KMS-11 (cell line): ENCODE measurements at regions not wholly inside any gene's neighbourhood (a gene's known extent, or its start where the extent isn't known, plus 50 kb on each side); places are given as distances from the start of the nearest gene placed in this dataset.
A peak's percentile ranks its signal among the peaks of the same experiment; 100 is the strongest.

Source experiments
- H2AFZ ChIP-seq: fragments of 200-600 bp; sonication (generic); 2 replicates; pipeline ENCODE4 v1.6.1; 2016; ENCODE audit warnings: antibody characterized with exemption, mixed run types, low read depth
- H3K27ac ChIP-seq: fragments of 200-600 bp; sonication (generic); 2 replicates; pipeline ENCODE4 v1.6.1; 2016; ENCODE audit warnings: mild to moderate bottlenecking, mixed run types
- H3K27me3 ChIP-seq: fragments of 200-600 bp; sonication (generic); 2 replicates; pipeline ENCODE4 v1.6.1; 2017; ENCODE audit warnings: mild to moderate bottlenecking, low read depth, mixed run types, moderate library complexity; ENCODE audit not compliant: insufficient read depth
- H3K36me3 ChIP-seq: fragments of 200-600 bp; sonication (generic); 2 replicates; pipeline ENCODE4 v1.6.1; 2017; ENCODE audit warnings: mild to moderate bottlenecking, mixed run types; ENCODE audit not compliant: insufficient read depth
- H3K4me1 ChIP-seq: fragments of 200-600 bp; sonication (generic); 2 replicates; pipeline ENCODE4 v1.6.1; 2016; ENCODE audit warnings: mild to moderate bottlenecking, low read depth, mixed run types; ENCODE audit not compliant: poor library complexity, severe bottlenecking
- H3K4me2 ChIP-seq: fragments of 200-600 bp; sonication (generic); 2 replicates; pipeline ENCODE4 v1.7.0; 2016; ENCODE audit warnings: mild to moderate bottlenecking, mixed run types
- H3K4me3 ChIP-seq: fragments of 200-600 bp; sonication (generic); IDR thresholded peaks from 2 replicates; pipeline ENCODE4 v1.6.1; 2017; ENCODE audit warnings: low read depth, low read length, mixed read lengths; ENCODE audit not compliant: insufficient read depth
- H3K79me2 ChIP-seq: fragments of 200-600 bp; sonication (generic); 2 replicates; pipeline ENCODE4 v1.6.1; 2016; ENCODE audit warnings: low read depth, mixed run types; ENCODE audit not compliant: insufficient read depth
- H3K9ac ChIP-seq: fragments of 200-600 bp; sonication (generic); 2 replicates; pipeline ENCODE4 v1.6.1; 2016; ENCODE audit warnings: mild to moderate bottlenecking, mixed run types
- H4K20me1 ChIP-seq: fragments of 200-600 bp; sonication (generic); 2 replicates; pipeline ENCODE4 v1.6.1; 2016; ENCODE audit warnings: mild to moderate bottlenecking, mixed run types; ENCODE audit not compliant: insufficient read depth
- TF ChIP-seq, protein P1 (sequence below): fragments of 200-600 bp; sonication (generic); conservative IDR thresholded peaks from 2 replicates; pipeline ENCODE4 v1.6.1; 2017; ENCODE audit warnings: low read depth, mild to moderate bottlenecking, antibody characterized with exemption, low read length, moderate library complexity, mixed read lengths

DNA sequence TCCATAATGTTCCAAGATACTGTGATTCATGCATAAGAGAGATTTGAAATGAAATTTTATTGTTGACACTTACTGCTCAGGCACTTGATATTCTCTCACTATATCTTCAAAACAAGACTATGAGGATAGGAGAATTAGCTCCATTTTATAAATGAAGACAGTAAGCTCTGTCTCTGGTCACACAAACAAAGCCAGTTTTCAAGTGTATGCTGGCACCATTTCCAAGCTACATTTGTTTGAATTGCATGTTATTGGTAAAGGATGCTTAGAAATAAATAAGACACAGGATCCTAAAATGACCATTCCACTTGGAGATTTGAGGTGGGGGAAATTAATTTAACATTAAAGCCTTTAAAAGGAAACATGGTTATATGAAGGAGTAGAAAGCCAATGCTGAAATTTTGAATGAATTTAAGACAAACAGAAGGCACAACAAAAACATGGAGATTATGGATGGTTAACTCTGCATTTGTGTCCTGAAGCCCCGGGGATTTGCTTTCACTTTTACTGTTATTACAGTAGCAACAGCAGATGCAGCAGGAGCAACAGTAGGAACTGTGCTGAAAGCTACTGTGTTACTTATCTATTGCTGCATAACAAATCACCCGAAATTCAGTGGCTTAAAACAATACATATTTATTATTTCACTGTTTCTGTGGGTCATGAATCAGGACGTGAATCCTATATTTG, 79.7 kb upstream of the ASTN2 start:
- no peaks in the 10 kb centered on the region for H3K27me3 ChIP-seq
- H3K79me2 ChIP-seq, result no peaks in the 10 kb centered on the region
- TF ChIP-seq, protein P1, sequence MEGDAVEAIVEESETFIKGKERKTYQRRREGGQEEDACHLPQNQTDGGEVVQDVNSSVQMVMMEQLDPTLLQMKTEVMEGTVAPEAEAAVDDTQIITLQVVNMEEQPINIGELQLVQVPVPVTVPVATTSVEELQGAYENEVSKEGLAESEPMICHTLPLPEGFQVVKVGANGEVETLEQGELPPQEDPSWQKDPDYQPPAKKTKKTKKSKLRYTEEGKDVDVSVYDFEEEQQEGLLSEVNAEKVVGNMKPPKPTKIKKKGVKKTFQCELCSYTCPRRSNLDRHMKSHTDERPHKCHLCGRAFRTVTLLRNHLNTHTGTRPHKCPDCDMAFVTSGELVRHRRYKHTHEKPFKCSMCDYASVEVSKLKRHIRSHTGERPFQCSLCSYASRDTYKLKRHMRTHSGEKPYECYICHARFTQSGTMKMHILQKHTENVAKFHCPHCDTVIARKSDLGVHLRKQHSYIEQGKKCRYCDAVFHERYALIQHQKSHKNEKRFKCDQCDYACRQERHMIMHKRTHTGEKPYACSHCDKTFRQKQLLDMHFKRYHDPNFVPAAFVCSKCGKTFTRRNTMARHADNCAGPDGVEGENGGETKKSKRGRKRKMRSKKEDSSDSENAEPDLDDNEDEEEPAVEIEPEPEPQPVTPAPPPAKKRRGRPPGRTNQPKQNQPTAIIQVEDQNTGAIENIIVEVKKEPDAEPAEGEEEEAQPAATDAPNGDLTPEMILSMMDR, result no peak
- no peak overlapping the region for H3K4me2 ChIP-seq
- H3K4me3 ChIP-seq, result no peak overlapping the region
- H3K27ac ChIP-seq, result no peak overlapping the region
- no peaks in the 10 kb centered on the region for H4K20me1 ChIP-seq
- peak overlapping the region; percentile 25; the same call in 1 of the 2 replicates for H2AFZ ChIP-seq
- peaks cover 4% of the 10 kb centered on the region for H3K4me1 ChIP-seq
- H3K9ac ChIP-seq, result no peak overlapping the region
- no peaks in the 10 kb centered on the region for H3K36me3 ChIP-seq

DNA sequence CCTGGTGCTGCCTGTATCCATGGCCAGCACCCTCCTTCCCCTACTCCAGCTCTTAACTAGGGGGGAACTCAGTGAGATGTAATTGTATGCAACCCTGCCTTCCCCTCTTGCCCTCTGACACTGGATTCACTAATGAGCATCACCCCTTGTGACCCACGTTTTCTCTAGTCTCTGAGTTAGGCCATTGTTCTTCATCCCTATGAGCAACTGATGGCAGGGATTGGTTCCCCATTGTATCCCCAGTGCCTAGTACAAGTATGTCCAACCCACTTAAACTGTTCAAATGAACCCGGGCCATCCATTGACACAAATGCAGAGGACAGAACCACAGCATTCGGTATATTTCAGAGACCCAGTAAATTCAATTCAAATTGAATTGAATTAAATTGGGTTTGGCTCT, 77.6 kb upstream of the ASTN2 start:
- TF ChIP-seq, protein P1, result no peak
- no peak overlapping the region for H2AFZ ChIP-seq
- H3K4me2 ChIP-seq, result no peak overlapping the region
- no peaks in the 10 kb centered on the region for H3K79me2 ChIP-seq
- no peak overlapping the region for H3K9ac ChIP-seq
- no peaks in the 10 kb centered on the region for H3K27me3 ChIP-seq
- H3K36me3 ChIP-seq, result no peaks in the 10 kb centered on the region
- no peak overlapping the region for H3K4me3 ChIP-seq
- H3K27ac ChIP-seq, result no peak overlapping the region
- no peaks in the 10 kb centered on the region for H4K20me1 ChIP-seq
- no peaks in the 10 kb centered on the region for H3K4me1 ChIP-seq

DNA sequence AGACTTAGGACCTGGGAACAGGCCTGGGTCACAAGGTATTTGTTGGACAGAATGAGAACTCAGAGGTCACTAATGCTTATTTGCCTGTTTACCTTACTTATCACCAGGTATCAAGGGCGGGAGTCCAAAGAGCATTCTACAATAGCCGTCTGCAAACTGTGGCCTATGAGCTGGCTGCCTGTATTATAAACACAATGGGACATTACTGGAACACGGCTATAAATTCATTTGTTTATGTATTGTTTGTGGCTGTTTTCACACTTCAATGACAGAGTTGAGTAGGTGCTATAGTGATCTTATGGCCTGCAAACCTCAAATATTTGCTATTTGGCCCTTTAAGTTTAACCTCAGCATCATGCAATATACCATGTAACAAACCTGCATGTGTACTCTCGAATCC, 76.6 kb upstream of the ASTN2 start:
- Histone ChIP-seq H3K4me2 (no peak overlapping the region), H3K27ac (no peak overlapping the region), H4K20me1 (no peaks in the 10 kb centered on the region), H3K79me2 (no peaks in the 10 kb centered on the region), H3K27me3 (no peaks in the 10 kb centered on the region), H2AFZ (no peak overlapping the region), H3K4me1 (peaks cover 4% of the 10 kb centered on the region), H3K36me3 (no peaks in the 10 kb centered on the region), H3K9ac (no peak overlapping the region), H3K4me3 (no peak overlapping the region)
- TF ChIP-seq, protein P1, result no peak

DNA sequence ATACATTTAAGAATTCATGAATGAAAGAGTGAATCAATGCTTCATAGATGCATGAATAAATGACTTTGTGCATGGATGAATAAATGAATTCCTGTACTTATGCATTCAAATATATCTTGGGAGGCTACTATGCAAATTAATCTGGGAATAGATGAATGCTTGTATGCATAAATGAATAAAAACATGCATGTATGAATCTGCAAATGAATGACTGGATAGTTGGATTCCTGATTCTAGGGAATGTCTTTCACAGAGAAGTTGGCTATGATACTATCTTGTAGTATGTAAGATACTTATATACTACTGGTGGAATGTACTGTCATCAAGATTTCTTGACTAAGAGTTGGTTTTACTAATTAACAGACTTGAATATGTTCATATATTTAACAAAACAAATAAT, 75.3 kb upstream of the ASTN2 start:
- Histone ChIP-seq H3K4me3 (no peak overlapping the region), H3K79me2 (no peaks in the 10 kb centered on the region), H3K36me3 (no peaks in the 10 kb centered on the region), H2AFZ (no peak overlapping the region), H3K27ac (no peak overlapping the region), H3K9ac (no peak overlapping the region), H3K4me1 (peaks cover 9% of the 10 kb centered on the region), H3K4me2 (no peak overlapping the region), H3K27me3 (no peaks in the 10 kb centered on the region), H4K20me1 (no peaks in the 10 kb centered on the region)
- TF ChIP-seq, protein P1, result no peak
